B cell (primary cell): ENCODE measurements at regions not wholly inside any gene's neighbourhood (a gene's known extent, or its start where the extent isn't known, plus 50 kb on each side); places are given as distances from the start of the nearest gene placed in this dataset.

Source experiments
- ATAC-seq: fragments of 200-7000 bp; cut with Tn5 transposase; one replicate; pipeline ENCODE4 v1.10.0; 2021; ENCODE audit warnings: low read depth, mild to moderate bottlenecking, moderate number of reproducible peaks, moderate library complexity
- CTCF ChIA-PET: fragments of 350-600 bp; sonication (Branson Sonifier 250); formaldehyde crosslinking; loops from one replicate; lab custom pipeline; 2021; ENCODE audit warnings: antibody characterized with exemption, inconsistent platforms; lab: Charles Lee
- POLR2A ChIA-PET: fragments of 350-600 bp; sonication (Branson Sonifier 250); formaldehyde crosslinking; loops from one replicate; lab custom pipeline; 2021; ENCODE audit warnings: antibody characterized with exemption; lab: Charles Lee
- DNase-seq: peaks from one replicate; pipeline ENCODE4 v3.0.0; 2013
- H2AFZ ChIP-seq: 2 replicates; pipeline ENCODE4 v1.6.1; 2012; ENCODE audit warnings: mild to moderate bottlenecking, low read depth, low read length; ENCODE audit not compliant: insufficient read depth, poor library complexity, severe bottlenecking
- H3K27ac ChIP-seq, 2 donors: 1 replicate in 1 of 2; 2 replicates in 1 of 2; pipeline ENCODE4 v1.5.1; 2012 to 2013; ENCODE audit warnings: low read length in 2 of 2, mild to moderate bottlenecking in 2 of 2, moderate library complexity in 1 of 2
- H3K27me3 ChIP-seq, 4 experiments: fragments of 200-600 bp in 1 of 4; sonication (generic) in 1 of 4; replicated peaks in 1 of 4; 1 replicate in 2 of 4; 2 replicates in 2 of 4; pipeline versions ENCODE4 v1.6.1 to v1.7.0; 2013 to 2016; ENCODE audit warnings: low read length in 3 of 4, mild to moderate bottlenecking in 2 of 4, mixed read lengths in 1 of 4, moderate library complexity in 1 of 4; ENCODE audit not compliant: insufficient read depth in 4 of 4, control insufficient read depth in 3 of 4; ENCODE audit errors: control extremely low read depth in 1 of 4
- H3K36me3 ChIP-seq, 2 experiments: replicated peaks in 1 of 2; 1 replicate in 1 of 2; 2 replicates in 1 of 2; pipeline versions ENCODE4 v1.6.1 to v1.7.1; 2013; ENCODE audit warnings: low read length in 1 of 2; ENCODE audit not compliant: insufficient read depth in 2 of 2, control insufficient read depth in 1 of 2; ENCODE audit errors: control extremely low read depth in 1 of 2, extremely low read depth in 1 of 2
- H3K4me1 ChIP-seq, 2 donors: fragments of 200-600 bp in 1 of 2; sonication (generic) in 1 of 2; 1 replicate in 1 of 2; 2 replicates in 1 of 2; pipeline versions ENCODE4 v1.5.1 to v1.6.1; 2013 to 2017; ENCODE audit warnings: low read length in 2 of 2; ENCODE audit not compliant: control insufficient read depth in 2 of 2, insufficient read depth in 2 of 2
- H3K4me2 ChIP-seq: replicated peaks from 2 replicates; pipeline ENCODE3; 2012; ENCODE audit warnings: mild to moderate bottlenecking, low read depth, low read length; ENCODE audit not compliant: poor library complexity, severe bottlenecking
- H3K4me3 ChIP-seq, 5 experiments: fragments of 200-600 bp in 1 of 5; sonication (generic) in 1 of 5; 1 replicate in 3 of 5; 2 replicates in 2 of 5; pipeline versions ENCODE4 v1.5.1 to v1.7.0; 2011 to 2016; ENCODE audit warnings: low read length in 4 of 5, mild to moderate bottlenecking in 4 of 5, low read depth in 2 of 5, control low read depth in 1 of 5, moderate library complexity in 1 of 5; ENCODE audit not compliant: insufficient read depth in 1 of 5; ENCODE audit errors: control extremely low read depth in 1 of 5, extremely low read depth in 1 of 5
- H3K79me2 ChIP-seq: fragments of 200-600 bp; sonication (generic); one replicate; pipeline ENCODE4 v1.6.0; 2016; ENCODE audit warnings: low read length; ENCODE audit not compliant: control insufficient read depth, insufficient read depth
- H3K9ac ChIP-seq: fragments of 200-600 bp; sonication (generic); 2 replicates; pipeline ENCODE4 v1.6.1; 2017; ENCODE audit warnings: mild to moderate bottlenecking, low read length, moderate library complexity
- H3K9me3 ChIP-seq, 3 donors: one replicate each; pipeline versions ENCODE4 v1.6.1 to v1.7.1; 2013; ENCODE audit warnings: low read length in 2 of 3; ENCODE audit not compliant: control insufficient read depth in 2 of 3, insufficient read depth in 1 of 3; ENCODE audit errors: control extremely low read depth in 1 of 3
- H4K20me1 ChIP-seq: 2 replicates; pipeline ENCODE4 v1.6.0; 2012; ENCODE audit warnings: mild to moderate bottlenecking, low read length; ENCODE audit not compliant: insufficient read depth, control insufficient read depth, poor library complexity, severe bottlenecking
- H3K27ac Mint-ChIP-seq: one replicate; pipeline ENCODE4 v1.8.0; 2021; ENCODE audit warnings: mixed read lengths
- H3K27me3 Mint-ChIP-seq: one replicate; pipeline ENCODE4 v1.8.0; 2021; ENCODE audit warnings: mixed read lengths
- H3K4me1 Mint-ChIP-seq: one replicate; pipeline ENCODE4 v1.8.0; 2021; ENCODE audit warnings: mixed read lengths
- H3K4me3 Mint-ChIP-seq: one replicate; pipeline ENCODE4 v1.8.0; 2021; ENCODE audit warnings: mixed read lengths
- H3K9me3 Mint-ChIP-seq: one replicate; pipeline ENCODE4 v1.8.0; 2022; ENCODE audit warnings: mixed read lengths; ENCODE audit not compliant: insufficient read depth
- CTCF ChIP-seq: fragments of 200-600 bp; IDR thresholded peaks from one replicate; pipeline ENCODE4 v1.8.0; 2022; ENCODE audit warnings: antibody characterized with exemption, mild to moderate bottlenecking
- EZH2 ChIP-seq: IDR thresholded peaks from 2 replicates; pipeline ENCODE4 v1.6.1; 2012; ENCODE audit warnings: borderline replicate concordance, low read depth, mild to moderate bottlenecking, moderate library complexity, low read length; ENCODE audit not compliant: insufficient read depth, poor library complexity, severe bottlenecking
- WGBS: methylation state at CpG from one replicate; pipeline ENCODE4 v1.1.5; 2013; ENCODE audit warnings: missing lambda C conversion rate; ENCODE audit not compliant: insufficient coverage; 5-methylcytosine and 5-hydroxymethylcytosine counted together
- intact Hi-C: fragments of 100-400 bp; cut with micrococcal nuclease; formaldehyde crosslinking; loops from one replicate; pipeline ENCODE4 v1.10.0; 2022

GRCh38 chr4:122009524-122009923 is 57.7 kb upstream of the TRPC3 start:
- no peaks in the 10 kb centered on the region for H3K9me3 ChIP-seq
- H3K4me3 ChIP-seq = no peak overlapping the region
- H3K9ac ChIP-seq = no peak overlapping the region
- no peaks in the 10 kb centered on the region for H3K36me3 ChIP-seq
- no peak for DNase-seq
- no peak overlapping the region for H3K27ac ChIP-seq
- H3K4me2 ChIP-seq = no peak overlapping the region
- H3K27me3 ChIP-seq = peaks cover 0 to 4% (median 2%) of the 10 kb centered on the region in 4 experiments
- POLR2A ChIA-PET = no interaction called here
- H4K20me1 ChIP-seq = no peaks in the 10 kb centered on the region
- H3K27me3 Mint-ChIP-seq = peaks cover 25% of the 10 kb centered on the region
- H3K4me3 Mint-ChIP-seq = no peak overlapping the region
- no peak overlapping the region for H2AFZ ChIP-seq
- H3K9me3 Mint-ChIP-seq = no peaks in the 10 kb centered on the region
- WGBS = no CpG with 5 or more reads among the region's 2 CpGs
- CTCF ChIA-PET = no interaction called here
- H3K4me1 ChIP-seq = no peaks in the 10 kb centered on the region
- intact Hi-C loops = no loop called here
- H3K79me2 ChIP-seq = no peaks in the 10 kb centered on the region
- no peaks in the 10 kb centered on the region for H3K4me1 Mint-ChIP-seq
- ATAC-seq = no peak
- TF ChIP-seq CTCF (no peak), EZH2 (no peak)
- H3K27ac Mint-ChIP-seq = no peak overlapping the region

GRCh38 chr4:122007016-122007415 is 55.2 kb upstream of the TRPC3 start:
- no peak for DNase-seq
- Histone ChIP-seq H3K27me3 (peaks cover 0 to 9% (median 3%) of the 10 kb centered on the region in 4 experiments), H3K27ac (no peak overlapping the region), H3K79me2 (no peaks in the 10 kb centered on the region), H4K20me1 (no peaks in the 10 kb centered on the region), H3K4me2 (no peak overlapping the region), H3K9me3 (no peaks in the 10 kb centered on the region), H3K4me1 (no peaks in the 10 kb centered on the region), H3K36me3 (no peaks in the 10 kb centered on the region), H3K4me3 (no peak overlapping the region), H3K9ac (no peak overlapping the region), H2AFZ (no peak overlapping the region)
- H3K27me3 Mint-ChIP-seq = peaks cover 29% of the 10 kb centered on the region
- POLR2A ChIA-PET = no interaction called here
- intact Hi-C loops = no loop called here
- no peak for ATAC-seq
- H3K9me3 Mint-ChIP-seq = no peaks in the 10 kb centered on the region
- H3K27ac Mint-ChIP-seq = no peak overlapping the region
- TF ChIP-seq EZH2 (no peak), CTCF (no peak)
- no CpG with 5 or more reads among the region's 1 CpG for WGBS
- CTCF ChIA-PET = interaction anchor here (5.7 kb wide), 1 partner anchor 106 kb away, joined by 41 read pairs; no protein-coding TSS in a partner anchor
- H3K4me1 Mint-ChIP-seq = no peaks in the 10 kb centered on the region
- H3K4me3 Mint-ChIP-seq = no peak overlapping the region
